ENCODE measurements at regions not wholly inside any gene's neighbourhood (a gene's known extent, or its start where the extent isn't known, plus 50 kb on each side); places are given as distances from the start of the nearest gene placed in this dataset.

GRCh38 chr18:24797981-24798380 is 337.5 kb downstream of the HRH4 start:
- DNase-seq: no peak

DNA sequence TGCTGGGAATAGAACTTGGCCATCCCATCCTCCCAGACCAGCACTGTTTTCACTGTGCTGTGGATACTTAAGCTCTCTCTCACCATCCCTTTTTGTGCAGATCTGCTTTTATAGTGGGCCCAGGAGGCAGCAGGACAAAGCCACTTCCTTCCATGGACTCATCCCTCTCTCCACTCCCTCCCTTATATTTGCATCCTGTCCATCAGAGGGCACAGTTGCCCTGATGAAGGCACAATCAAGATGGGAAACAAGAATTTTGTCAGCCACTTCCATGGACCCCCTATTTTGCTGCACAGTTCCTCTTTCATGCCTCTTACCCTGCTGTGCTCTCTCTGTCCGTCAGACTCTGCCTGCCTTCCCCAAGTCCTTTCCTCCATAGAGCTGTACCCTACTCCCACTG is 338.7 kb downstream of the HRH4 start:
- no peak for DNase-seq

GRCh38 chr18:24799720-24800119 is 339.3 kb downstream of the HRH4 start:
- DNase-seq: no peak

DNA sequence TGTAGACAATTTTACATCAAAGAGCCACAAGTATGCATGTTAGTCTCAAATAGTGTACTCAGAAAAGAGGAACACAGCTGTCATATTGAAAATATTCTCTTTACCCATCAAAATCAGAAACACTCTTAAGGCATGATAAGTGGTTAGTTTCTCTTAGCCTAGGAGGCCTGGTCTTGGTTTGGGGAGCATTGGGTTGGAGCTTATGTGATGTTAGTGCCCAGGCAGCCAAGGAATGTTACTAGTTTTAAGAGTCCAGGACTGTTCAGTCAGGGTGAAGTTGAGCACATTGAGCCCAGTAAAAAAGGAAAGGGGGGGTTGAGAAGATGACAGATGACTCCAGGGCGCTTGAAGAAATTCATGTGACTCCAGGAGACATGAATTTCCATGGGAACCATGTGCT is 340.6 kb downstream of the HRH4 start:
- DNase-seq: no peak

DNA sequence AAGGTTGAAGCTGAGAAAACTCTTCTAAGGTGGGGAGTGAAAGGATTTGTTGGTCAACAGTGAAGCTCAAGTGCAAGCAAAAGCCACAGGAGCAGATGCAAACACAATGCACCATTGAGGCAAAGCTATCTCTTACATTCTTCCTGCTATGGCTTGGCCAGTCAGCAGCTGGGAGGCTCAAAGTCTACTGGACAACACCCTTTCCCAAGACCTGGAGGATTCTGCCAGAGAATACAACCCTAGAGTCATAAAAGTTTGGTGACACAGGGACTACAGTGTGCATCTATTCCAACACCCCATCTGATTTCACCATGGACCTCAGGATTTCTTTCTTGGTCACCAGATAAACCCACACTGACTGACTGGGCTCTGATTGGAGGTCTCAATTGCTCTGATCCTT is 342.0 kb downstream of the HRH4 start:
- no peak for DNase-seq

GRCh38 chr18:24805156-24805555 is 344.7 kb downstream of the HRH4 start:
- DNase-seq: no peak

DNA sequence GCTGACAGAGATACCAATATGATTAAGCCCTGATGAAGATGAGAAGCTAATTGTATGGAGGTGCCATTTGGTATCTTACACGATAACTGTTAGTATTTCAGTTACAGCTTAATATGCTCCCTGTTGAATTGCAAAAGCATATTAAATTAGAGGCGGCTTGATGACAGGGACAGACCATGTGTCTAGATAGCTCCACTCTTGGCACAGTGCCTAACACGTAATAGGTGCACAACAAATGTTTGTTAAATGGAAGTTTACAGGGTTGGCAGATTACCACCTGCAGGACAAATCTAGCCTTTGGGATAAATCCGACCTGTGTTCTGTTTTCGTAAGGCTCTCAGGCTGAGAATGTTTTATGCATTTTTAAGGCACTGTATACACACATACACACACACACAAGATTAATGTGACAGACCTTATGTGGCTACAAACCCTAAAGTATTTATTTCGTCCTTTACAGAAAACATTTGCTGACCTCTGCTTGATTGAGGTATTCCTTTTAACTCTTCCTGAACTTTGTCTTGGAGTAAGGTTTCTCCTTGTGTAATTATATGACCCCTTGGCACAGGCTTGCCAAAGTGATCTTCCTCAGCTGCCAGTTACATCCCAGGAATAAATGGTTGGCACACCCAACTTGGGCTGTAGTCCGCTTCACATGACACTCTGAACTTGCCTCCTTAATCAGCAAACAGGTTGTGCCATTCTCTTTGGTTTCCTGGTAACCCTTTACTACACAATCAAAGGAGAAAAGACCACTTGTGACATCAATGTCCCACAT is 348.9 kb downstream of the HRH4 start:
- no peak for DNase-seq

DNA sequence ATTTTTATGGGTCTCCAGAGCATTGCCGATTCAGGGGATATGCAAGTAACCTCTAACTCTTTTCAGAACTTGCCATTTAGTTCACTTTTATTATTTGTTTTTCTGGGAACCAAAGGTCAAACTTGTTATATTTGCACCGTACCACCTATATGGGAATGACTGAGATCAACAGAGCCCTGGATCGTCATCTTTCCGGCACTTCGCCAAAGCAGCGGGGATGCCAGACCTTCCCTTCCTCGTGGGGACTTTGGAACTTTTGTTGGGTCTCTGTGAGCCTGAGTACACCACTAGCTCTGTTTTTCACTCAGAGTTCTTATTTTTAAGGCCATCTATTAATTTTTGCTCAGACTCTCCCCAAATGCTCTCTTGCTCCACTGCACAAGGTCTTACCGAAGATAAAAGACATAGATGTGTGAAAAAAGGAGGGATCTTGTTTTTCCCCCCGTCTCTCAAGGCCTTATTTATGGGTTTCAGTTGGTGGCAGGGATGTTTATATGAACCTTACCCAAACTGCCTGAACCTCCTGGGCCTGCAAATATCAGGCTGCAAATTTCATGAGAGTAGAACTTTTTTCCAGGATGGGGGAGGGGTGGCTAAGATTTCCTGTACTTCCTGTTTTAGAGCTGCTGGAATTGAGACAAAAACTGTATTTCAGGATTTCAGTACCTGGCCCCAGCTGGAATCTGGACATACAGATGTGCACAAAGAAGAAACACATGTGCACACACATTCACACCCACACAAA is 350.3 kb downstream of the HRH4 start:
- no peak for DNase-seq

GRCh38 chr18:24811950-24812681 is 351.7 kb downstream of the HRH4 start:
- no peak for DNase-seq

- DNase-seq: no peak
These were observed 354.1 kb downstream of the HRH4 start for GRCh38 chr18:24814521-24814920.

DNA sequence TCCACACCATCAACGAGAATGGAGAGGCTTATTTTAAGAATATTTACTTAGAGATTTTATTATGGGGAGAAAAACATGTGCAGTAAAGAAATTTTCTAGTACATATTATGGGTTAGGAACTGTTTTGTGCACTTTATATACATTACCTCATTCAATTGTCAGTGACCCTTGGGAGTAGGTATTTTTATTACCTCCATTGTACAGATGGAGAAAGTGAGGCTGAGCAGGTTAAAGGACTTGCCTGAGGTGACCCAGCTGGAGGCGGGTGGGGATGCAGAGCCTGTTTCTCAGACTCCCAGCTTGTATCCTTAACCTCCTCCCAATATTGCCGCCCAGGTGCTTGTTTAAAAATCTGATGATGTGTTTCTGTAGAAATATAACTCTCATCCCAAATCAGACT is 356.7 kb downstream of the HRH4 start:
- DNase-seq: no peak

DNA sequence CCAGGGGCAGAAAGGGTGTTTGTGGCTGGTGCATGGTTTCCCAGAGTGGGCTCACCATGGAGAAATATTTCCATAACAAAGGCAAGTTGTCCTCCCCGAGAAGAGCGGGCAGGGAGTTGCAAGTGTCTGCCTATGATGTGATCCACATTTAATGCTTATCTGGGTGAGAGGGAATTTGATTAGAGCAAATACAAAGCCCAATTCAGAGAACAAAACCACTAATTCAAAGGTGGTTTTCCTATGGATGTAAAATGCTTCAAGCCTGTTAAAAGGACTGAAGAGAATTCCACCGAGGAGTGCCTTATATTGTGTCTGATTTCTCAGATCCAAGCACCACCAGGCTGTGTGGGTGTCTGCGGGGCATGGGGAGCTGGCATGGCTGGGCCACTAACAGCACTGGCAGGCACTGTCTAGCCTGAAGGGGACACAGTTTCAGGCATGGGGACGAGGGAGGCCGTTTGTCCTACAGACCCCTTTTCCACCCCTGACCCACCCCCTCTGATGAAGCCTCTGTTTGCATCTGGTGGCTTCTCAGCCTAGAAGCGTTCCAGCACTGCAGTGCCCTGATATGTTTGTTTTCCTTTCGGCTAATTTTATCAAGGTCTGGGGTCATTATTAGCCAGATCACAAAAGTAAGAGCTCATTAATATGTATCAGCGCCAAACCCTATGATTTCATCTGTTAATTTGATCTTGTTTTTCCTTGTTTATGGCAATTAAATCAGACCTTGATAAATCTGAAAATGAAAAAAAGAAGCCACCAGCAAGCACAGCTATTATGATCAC is 357.3 kb downstream of the HRH4 start:
- DNase-seq: no peak

GRCh38 chr18:24818441-24818840 is 358.0 kb downstream of the HRH4 start:
- DNase-seq: no peak

DNA sequence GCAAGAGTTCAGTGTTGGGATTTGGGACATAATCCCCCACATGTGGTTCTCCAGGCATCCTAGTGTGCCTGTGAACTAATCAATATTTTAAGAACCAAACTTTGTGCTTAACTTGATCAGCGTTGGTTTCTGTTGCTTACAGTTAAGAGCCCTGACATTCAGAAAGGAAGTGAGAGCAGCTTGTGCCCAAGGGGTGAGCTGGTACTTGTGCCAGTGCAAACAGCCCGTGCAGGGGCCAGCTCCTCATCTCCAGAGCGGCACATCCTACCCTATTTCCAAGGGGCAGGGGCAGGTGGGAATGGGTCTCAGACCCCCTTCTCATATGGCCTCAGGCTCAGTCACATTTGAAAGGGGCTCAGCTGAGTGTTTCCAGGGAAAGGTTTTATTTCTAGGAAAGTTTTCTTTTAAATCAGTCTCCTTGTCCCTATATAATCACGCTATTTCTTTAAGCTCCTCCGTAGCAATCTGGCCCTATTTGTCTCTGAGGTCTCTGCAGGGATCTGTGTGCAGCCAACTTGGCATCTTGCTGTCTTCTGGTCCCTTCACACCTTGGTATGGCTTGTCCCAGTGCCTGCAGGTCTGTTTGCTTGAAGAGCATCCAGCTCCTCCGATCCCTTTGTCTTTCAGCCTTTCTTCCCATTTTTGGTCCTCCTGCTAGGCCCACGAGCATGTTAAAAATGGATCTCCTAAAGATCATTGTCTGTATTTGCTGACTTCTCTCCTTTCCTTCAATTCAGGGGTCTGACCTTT is 358.9 kb downstream of the HRH4 start:
- no peak for DNase-seq

DNA sequence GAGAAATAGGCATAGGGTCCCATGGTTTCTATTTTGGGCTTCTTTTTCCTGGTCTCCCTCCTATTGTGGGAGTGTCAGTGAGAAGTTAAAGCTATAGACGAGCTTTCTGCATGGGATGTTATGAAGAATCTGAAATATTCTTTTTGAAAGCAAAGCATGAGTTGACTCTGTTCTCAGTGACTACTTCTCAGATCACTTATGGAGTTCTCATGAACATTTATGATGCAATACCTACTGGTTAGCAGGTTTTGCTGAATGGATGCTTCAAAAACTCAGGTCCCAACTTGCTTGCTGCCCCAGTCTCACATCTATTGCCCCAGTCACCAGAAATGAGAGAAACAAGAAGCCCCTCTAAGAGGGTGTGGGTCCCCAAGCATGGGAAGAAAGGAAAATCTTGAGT is 365.0 kb downstream of the HRH4 start:
- no peak for DNase-seq

DNA sequence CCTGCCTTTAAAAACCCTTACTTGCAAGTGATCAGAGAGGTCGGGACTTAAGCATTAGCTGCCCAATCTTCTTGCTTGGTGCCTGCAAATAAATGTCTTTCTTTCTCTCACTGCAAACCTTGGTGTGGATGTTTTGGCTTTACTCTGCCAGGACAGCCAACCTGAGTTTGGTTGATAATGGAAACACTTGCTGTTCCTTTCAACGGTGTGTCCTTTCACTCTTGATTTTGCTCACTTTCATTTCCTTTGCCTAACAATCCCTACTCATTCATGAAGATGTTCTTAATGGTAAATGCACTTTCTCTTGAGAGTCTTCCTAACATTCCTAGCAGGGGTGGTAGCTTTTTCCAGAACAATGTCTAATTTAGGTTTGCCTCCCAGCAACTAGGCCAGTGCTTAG is 366.2 kb downstream of the HRH4 start:
- DNase-seq: no peak

- no peak for DNase-seq
These were observed 367.1 kb downstream of the HRH4 start for GRCh38 chr18:24827501-24827900.

DNA sequence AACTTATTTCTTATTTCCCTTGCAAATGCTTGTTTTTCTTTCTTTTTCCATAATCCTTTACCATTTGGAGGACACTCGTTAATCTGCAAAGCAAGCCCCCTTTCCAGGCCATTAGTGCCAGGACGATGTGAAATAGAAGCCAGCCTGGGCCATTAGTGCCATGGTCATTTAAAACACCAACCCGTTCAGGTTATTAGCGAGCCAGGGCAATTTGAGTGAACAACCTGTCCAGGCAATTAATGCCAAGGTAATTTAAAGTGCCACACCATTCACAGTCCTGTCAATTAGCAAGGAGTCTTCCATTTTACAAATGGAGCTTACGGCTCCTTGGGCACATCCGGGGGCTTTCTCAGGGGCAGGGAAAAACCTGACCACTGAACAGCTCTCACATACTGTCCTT is 370.6 kb downstream of the HRH4 start:
- DNase-seq: no peak

GRCh38 chr18:24831871-24832665 is 371.6 kb downstream of the HRH4 start:
- DNase-seq: no peak

GRCh38 chr18:24835751-24836150 is 375.3 kb downstream of the HRH4 start:
- DNase-seq: no peak

GRCh38 chr18:24837066-24837465 is 376.6 kb downstream of the HRH4 start:
- no peak for DNase-seq

All from effector CD8-positive, alpha-beta T cell (primary cell).